ENCODE measurements at regions not wholly inside any gene's neighbourhood (a gene's known extent, or its start where the extent isn't known, plus 50 kb on each side); places are given as distances from the start of the nearest gene placed in this dataset.

DNA sequence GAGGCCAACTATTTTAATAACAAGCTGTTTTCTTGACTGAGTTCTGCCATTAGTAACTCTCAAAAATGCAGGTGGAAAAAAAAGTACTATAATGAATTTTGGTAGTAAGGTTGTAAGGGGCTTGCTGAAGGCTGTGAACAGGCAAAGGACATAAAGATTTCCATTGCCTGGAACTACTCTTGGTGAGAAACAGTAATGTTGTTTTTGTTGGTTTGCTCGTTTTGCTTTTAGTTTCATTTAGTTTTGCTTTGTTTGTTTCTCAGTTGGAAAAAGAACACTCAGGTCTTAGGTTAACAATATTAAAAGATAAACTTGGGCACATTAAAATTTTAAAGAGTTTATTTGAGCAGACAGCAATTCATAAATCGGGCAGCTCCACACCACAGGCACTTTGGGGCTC, 824.5 kb upstream of the HTR2C start:
- no peak for TF ChIP-seq EZH2 (IDR thresholded peaks at IDR 0.05; ENCODE audit: low read length, unreplicated experiment)
- TF ChIP-seq, protein P1, sequence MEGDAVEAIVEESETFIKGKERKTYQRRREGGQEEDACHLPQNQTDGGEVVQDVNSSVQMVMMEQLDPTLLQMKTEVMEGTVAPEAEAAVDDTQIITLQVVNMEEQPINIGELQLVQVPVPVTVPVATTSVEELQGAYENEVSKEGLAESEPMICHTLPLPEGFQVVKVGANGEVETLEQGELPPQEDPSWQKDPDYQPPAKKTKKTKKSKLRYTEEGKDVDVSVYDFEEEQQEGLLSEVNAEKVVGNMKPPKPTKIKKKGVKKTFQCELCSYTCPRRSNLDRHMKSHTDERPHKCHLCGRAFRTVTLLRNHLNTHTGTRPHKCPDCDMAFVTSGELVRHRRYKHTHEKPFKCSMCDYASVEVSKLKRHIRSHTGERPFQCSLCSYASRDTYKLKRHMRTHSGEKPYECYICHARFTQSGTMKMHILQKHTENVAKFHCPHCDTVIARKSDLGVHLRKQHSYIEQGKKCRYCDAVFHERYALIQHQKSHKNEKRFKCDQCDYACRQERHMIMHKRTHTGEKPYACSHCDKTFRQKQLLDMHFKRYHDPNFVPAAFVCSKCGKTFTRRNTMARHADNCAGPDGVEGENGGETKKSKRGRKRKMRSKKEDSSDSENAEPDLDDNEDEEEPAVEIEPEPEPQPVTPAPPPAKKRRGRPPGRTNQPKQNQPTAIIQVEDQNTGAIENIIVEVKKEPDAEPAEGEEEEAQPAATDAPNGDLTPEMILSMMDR (conservative IDR thresholded peaks at IDR 0.05; ENCODE audit: low read depth, low read length) = no peak
- TF ChIP-seq EZH2phosphoT487 (IDR thresholded peaks at IDR 0.05; ENCODE audit: borderline replicate concordance, low read length) = no peak
